IPS DF 19.7 (cell line): ENCODE measurements at regions not wholly inside any gene's neighbourhood (a gene's known extent, or its start where the extent isn't known, plus 50 kb on each side); places are given as distances from the start of the nearest gene placed in this dataset.

ENCODE experiments used
- DNase-seq: peaks from one replicate; pipeline ENCODE4 v3.0.0-alpha.2; 2013; ENCODE audit warnings: low read depth, low spot score

GRCh38 chr17:14953405-14953804 lies 311.7 kb downstream of the PMP22 start:
- DNase-seq: no peak

GRCh38 chr17:14950686-14951085 lies 314.4 kb downstream of the PMP22 start:
- DNase-seq: no peak

- no peak for DNase-seq
These were observed 314.9 kb downstream of the PMP22 start for GRCh38 chr17:14950216-14950615.

GRCh38 chr17:14947671-14948070 lies 317.5 kb downstream of the PMP22 start:
- DNase-seq: no peak

GRCh38 chr17:14946481-14946880 lies 318.6 kb downstream of the PMP22 start:
- DNase-seq: no peak

GRCh38 chr17:14942526-14943190 lies 322.5 kb downstream of the PMP22 start:
- DNase-seq: no peak

- no peak for DNase-seq
These were observed 324.2 kb downstream of the PMP22 start for GRCh38 chr17:14940938-14941265.

- DNase-seq: no peak
These were observed 324.8 kb downstream of the PMP22 start for GRCh38 chr17:14940108-14940937.

GRCh38 chr17:14935845-14936485 lies 329.2 kb downstream of the PMP22 start:
- DNase-seq: no peak

- no peak for DNase-seq
These were observed 329.8 kb downstream of the PMP22 start for GRCh38 chr17:14935139-14935841.

- DNase-seq: no peak
These were observed 331.4 kb downstream of the PMP22 start for GRCh38 chr17:14933676-14934075.

GRCh38 chr17:14926526-14927122 lies 338.5 kb downstream of the PMP22 start:
- DNase-seq: no peak

- no peak for DNase-seq
These were observed 339.1 kb downstream of the PMP22 start for GRCh38 chr17:14926073-14926472.

GRCh38 chr17:14925498-14925897 lies 339.6 kb downstream of the PMP22 start:
- DNase-seq: no peak

- no peak for DNase-seq
These were observed 341.1 kb downstream of the PMP22 start for GRCh38 chr17:14923981-14924380.

- no peak for DNase-seq
These were observed 342.7 kb downstream of the PMP22 start for GRCh38 chr17:14922411-14922810.

- DNase-seq: no peak
These were observed 343.2 kb downstream of the PMP22 start for GRCh38 chr17:14921936-14922335.

- DNase-seq: no peak
These were observed 345.4 kb downstream of the PMP22 start for GRCh38 chr17:14919631-14920213.

GRCh38 chr17:14919094-14919493 lies 346.0 kb downstream of the PMP22 start:
- DNase-seq: no peak

- DNase-seq: no peak
These were observed 346.6 kb downstream of the PMP22 start for GRCh38 chr17:14918540-14918939.

GRCh38 chr17:14910916-14911315 lies 354.2 kb downstream of the PMP22 start:
- no peak for DNase-seq
